SK-N-SH (cell line): ENCODE measurements at regions not wholly inside any gene's neighbourhood (a gene's known extent, or its start where the extent isn't known, plus 50 kb on each side); places are given as distances from the start of the nearest gene placed in this dataset.

Experiments
- CTCF ChIP-seq: fragments of 200-600 bp; sonication (generic); IDR thresholded peaks from 2 replicates; pipeline ENCODE4 v1.6.1; 2017; ENCODE audit warnings: antibody characterized with exemption, mild to moderate bottlenecking, moderate library complexity
- NRF1 ChIP-seq: IDR thresholded peaks from 2 replicates; pipeline ENCODE4 v1.6.1; 2012; ENCODE audit warnings: low read depth, mild to moderate bottlenecking, low read length
- RCOR1 ChIP-seq: fragments of 150-350 bp; IDR thresholded peaks from 2 replicates; pipeline ENCODE4 v1.6.1; 2017; ENCODE audit warnings: antibody characterized with exemption, low read length
- SMC3 ChIP-seq: IDR thresholded peaks from 2 replicates; pipeline ENCODE4 v1.6.1; 2012; ENCODE audit warnings: low read depth, low read length, improper control_type of control experiment
- TAF1 ChIP-seq: IDR thresholded peaks from 2 replicates; pipeline ENCODE4 v1.6.1; 2012; ENCODE audit warnings: low read depth, mild to moderate bottlenecking, low read length, moderate library complexity, borderline replicate concordance

- TF ChIP-seq RCOR1 = no peak
- TF ChIP-seq CTCF = no peak
- no peak for TF ChIP-seq SMC3
- TF ChIP-seq TAF1 = no peak
- TF ChIP-seq NRF1 = no peak
Measured at GRCh38 chr9:79220666-79221065, 351.1 kb upstream of the TLE4 start.
